TTC549 (cell line): ENCODE measurements at regions not wholly inside any gene's neighbourhood (a gene's known extent, or its start where the extent isn't known, plus 50 kb on each side); places are given as distances from the start of the nearest gene placed in this dataset.

Experiments used
- FAIRE-seq: peaks from 2 replicates; lab custom pipeline; 2012; peaks lifted over from hg19 to GRCh38; lab: Jason Lieb, UNC

GRCh38 chr3:70557976-70558375 is 245.5 kb upstream of the MDFIC2 start:
- no peak for FAIRE-seq

- no peak for FAIRE-seq
Observed at GRCh38 chr3:70556056-70556455, 243.6 kb upstream of the MDFIC2 start.

- no peak for FAIRE-seq
Observed at GRCh38 chr3:70554170-70554569, 241.7 kb upstream of the MDFIC2 start.

- no peak for FAIRE-seq
Observed at GRCh38 chr3:70550723-70551319, 238.4 kb upstream of the MDFIC2 start.

GRCh38 chr3:70546679-70547078 is 234.2 kb upstream of the MDFIC2 start:
- no peak for FAIRE-seq

GRCh38 chr3:70543493-70543892 is 231.1 kb upstream of the MDFIC2 start:
- FAIRE-seq = no peak

- no peak for FAIRE-seq
Observed at GRCh38 chr3:70539908-70540307, 227.5 kb upstream of the MDFIC2 start.

GRCh38 chr3:70532806-70533205 is 220.4 kb upstream of the MDFIC2 start:
- no peak for FAIRE-seq

- no peak for FAIRE-seq
Observed at GRCh38 chr3:70531838-70532489, 219.5 kb upstream of the MDFIC2 start.

GRCh38 chr3:70531063-70531657 is 218.7 kb upstream of the MDFIC2 start:
- FAIRE-seq = peak; percentile 55

GRCh38 chr3:70530626-70531025 is 218.2 kb upstream of the MDFIC2 start:
- FAIRE-seq = no peak

GRCh38 chr3:70527026-70527425 is 214.6 kb upstream of the MDFIC2 start:
- FAIRE-seq = no peak

- FAIRE-seq = no peak
Observed at GRCh38 chr3:70519913-70520659, 207.6 kb upstream of the MDFIC2 start.

GRCh38 chr3:70519026-70519425 is 206.6 kb upstream of the MDFIC2 start:
- no peak for FAIRE-seq

- FAIRE-seq = no peak
Observed at GRCh38 chr3:70518356-70518755, 205.9 kb upstream of the MDFIC2 start.

- FAIRE-seq = no peak
Observed at GRCh38 chr3:70517124-70517890, 204.9 kb upstream of the MDFIC2 start.

GRCh38 chr3:70516076-70516475 is 203.6 kb upstream of the MDFIC2 start:
- FAIRE-seq = no peak

- no peak for FAIRE-seq
Observed at GRCh38 chr3:70507486-70507885, 195.0 kb upstream of the MDFIC2 start.

- FAIRE-seq = no peak
Observed at GRCh38 chr3:70506775-70507174, 194.3 kb upstream of the MDFIC2 start.

- FAIRE-seq = no peak
Observed at GRCh38 chr3:70501561-70501960, 189.1 kb upstream of the MDFIC2 start.

- no peak for FAIRE-seq
Observed at GRCh38 chr3:70488816-70489215, 176.4 kb upstream of the MDFIC2 start.

GRCh38 chr3:70488131-70488530 is 175.7 kb upstream of the MDFIC2 start:
- FAIRE-seq = no peak
